Keratinocyte (primary cell): ENCODE measurements at regions not wholly inside any gene's neighbourhood (a gene's known extent, or its start where the extent isn't known, plus 50 kb on each side); places are given as distances from the start of the nearest gene placed in this dataset.

ENCODE experiments used
- EZH2 ChIP-seq: IDR thresholded peaks from one replicate; pipeline ENCODE4 v1.6.1; 2012; ENCODE audit warnings: inconsistent platforms, mild to moderate bottlenecking, low read length, moderate library complexity
- TF ChIP-seq, protein P1 (sequence below), 3 experiments: IDR thresholded peaks in 1 of 3; conservative IDR thresholded peaks in 1 of 3; optimal IDR thresholded peaks in 1 of 3; 2 replicates in 2 of 3; 3 replicates in 1 of 3; pipeline versions ENCODE3 to v1.5.1; 2011; ENCODE audit warnings: low read length in 3 of 3, mild to moderate bottlenecking in 3 of 3, moderate library complexity in 2 of 3, control low read depth in 1 of 3, inconsistent platforms in 1 of 3; ENCODE audit not compliant: insufficient read depth in 2 of 3; ENCODE audit errors: extremely low read depth in 1 of 3

- TF ChIP-seq, protein P1, sequence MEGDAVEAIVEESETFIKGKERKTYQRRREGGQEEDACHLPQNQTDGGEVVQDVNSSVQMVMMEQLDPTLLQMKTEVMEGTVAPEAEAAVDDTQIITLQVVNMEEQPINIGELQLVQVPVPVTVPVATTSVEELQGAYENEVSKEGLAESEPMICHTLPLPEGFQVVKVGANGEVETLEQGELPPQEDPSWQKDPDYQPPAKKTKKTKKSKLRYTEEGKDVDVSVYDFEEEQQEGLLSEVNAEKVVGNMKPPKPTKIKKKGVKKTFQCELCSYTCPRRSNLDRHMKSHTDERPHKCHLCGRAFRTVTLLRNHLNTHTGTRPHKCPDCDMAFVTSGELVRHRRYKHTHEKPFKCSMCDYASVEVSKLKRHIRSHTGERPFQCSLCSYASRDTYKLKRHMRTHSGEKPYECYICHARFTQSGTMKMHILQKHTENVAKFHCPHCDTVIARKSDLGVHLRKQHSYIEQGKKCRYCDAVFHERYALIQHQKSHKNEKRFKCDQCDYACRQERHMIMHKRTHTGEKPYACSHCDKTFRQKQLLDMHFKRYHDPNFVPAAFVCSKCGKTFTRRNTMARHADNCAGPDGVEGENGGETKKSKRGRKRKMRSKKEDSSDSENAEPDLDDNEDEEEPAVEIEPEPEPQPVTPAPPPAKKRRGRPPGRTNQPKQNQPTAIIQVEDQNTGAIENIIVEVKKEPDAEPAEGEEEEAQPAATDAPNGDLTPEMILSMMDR (optimal IDR thresholded peaks at IDR 0.05 in 1 of 3, IDR thresholded peaks at IDR 0.05 in 1 of 3, conservative IDR thresholded peaks at IDR 0.05 in 1 of 3; ENCODE audit: extremely low read depth in 1 of 3, insufficient read depth in 2 of 3, low read length in 3 of 3): no peak
- TF ChIP-seq EZH2: no peak
Observed at GRCh38 chr6:144885817-144886216, 600.7 kb downstream of the UTRN start.
